ENCODE measurements at regions not wholly inside any gene's neighbourhood (a gene's known extent, or its start where the extent isn't known, plus 50 kb on each side); places are given as distances from the start of the nearest gene placed in this dataset.

DNA sequence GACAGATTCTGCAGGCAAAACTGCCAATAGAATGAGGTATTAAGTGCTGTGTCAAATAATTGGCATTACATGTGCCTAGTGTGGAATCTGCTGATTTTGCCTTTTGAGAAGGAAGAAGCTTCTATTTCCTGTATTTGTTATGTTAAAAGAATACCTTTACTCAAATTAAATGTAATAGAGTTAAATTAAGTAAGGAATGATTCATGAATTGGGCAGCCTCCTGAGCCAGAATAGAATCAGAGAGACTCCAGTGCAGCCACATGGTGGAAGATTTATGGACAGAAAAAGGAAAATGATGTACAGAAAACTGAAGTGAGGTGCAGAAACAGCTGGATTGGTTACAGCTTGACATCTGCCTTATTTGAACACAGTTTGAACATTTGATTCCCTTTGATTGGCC, 464.4 kb upstream of the SEMA6A start:
- no peak for DNase-seq (ENCODE audit: low read depth)
- H3K4me3 ChIP-seq (ENCODE audit: low read depth, low read length), result no peak overlapping the region
- TF ChIP-seq, protein P1, sequence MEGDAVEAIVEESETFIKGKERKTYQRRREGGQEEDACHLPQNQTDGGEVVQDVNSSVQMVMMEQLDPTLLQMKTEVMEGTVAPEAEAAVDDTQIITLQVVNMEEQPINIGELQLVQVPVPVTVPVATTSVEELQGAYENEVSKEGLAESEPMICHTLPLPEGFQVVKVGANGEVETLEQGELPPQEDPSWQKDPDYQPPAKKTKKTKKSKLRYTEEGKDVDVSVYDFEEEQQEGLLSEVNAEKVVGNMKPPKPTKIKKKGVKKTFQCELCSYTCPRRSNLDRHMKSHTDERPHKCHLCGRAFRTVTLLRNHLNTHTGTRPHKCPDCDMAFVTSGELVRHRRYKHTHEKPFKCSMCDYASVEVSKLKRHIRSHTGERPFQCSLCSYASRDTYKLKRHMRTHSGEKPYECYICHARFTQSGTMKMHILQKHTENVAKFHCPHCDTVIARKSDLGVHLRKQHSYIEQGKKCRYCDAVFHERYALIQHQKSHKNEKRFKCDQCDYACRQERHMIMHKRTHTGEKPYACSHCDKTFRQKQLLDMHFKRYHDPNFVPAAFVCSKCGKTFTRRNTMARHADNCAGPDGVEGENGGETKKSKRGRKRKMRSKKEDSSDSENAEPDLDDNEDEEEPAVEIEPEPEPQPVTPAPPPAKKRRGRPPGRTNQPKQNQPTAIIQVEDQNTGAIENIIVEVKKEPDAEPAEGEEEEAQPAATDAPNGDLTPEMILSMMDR (IDR thresholded peaks at IDR 0.05; ENCODE audit: low read depth, low read length, missing control alignments), result no peak

DNA sequence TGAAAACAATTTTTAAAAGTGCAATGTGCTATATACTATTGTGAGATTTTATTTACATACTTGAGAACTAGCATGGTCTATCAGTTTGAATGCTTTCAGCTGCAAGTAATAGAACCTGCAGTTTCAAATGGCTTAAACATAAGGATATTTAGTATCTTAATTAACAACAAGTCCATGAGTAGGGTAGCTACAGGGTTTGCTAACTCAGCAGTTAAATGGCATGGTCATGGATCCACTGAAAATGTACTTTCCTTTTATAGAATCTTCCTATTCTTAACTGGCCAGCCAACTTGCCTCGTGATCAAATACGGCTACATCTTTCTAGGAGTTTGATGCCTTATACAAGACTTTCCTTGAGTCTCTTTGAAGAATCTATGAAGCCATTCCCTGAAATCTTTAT, 452.8 kb upstream of the SEMA6A start:
- no peak overlapping the region for H3K4me3 ChIP-seq (ENCODE audit: low read depth, low read length)
- DNase-seq (ENCODE audit: low read depth), result no peak
- TF ChIP-seq, protein P1 (IDR thresholded peaks at IDR 0.05; ENCODE audit: low read depth, low read length, missing control alignments), result no peak

DNA sequence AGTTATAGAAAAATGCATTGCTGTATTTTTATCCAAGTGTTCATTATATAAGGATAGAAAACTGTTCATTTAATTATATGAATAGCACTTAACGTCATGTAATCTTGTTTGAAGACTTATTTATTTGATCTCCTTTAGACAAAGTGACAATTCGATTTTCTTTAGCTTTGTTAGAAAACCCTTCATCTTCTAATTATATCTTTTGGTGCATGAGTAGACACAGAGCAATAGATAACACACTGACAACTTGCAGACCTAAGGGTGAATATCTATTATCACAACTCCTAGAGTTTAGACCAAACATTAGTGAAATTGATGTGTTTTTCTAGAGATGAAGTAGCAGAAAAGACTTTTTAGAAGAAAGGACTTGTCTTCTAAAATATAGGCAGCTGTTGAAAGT, 446.4 kb upstream of the SEMA6A start:
- no peak overlapping the region for H3K4me3 ChIP-seq (ENCODE audit: low read depth, low read length)
- DNase-seq (ENCODE audit: low read depth), result no peak
- TF ChIP-seq, protein P1 (IDR thresholded peaks at IDR 0.05; ENCODE audit: low read depth, low read length, missing control alignments), result no peak

DNA sequence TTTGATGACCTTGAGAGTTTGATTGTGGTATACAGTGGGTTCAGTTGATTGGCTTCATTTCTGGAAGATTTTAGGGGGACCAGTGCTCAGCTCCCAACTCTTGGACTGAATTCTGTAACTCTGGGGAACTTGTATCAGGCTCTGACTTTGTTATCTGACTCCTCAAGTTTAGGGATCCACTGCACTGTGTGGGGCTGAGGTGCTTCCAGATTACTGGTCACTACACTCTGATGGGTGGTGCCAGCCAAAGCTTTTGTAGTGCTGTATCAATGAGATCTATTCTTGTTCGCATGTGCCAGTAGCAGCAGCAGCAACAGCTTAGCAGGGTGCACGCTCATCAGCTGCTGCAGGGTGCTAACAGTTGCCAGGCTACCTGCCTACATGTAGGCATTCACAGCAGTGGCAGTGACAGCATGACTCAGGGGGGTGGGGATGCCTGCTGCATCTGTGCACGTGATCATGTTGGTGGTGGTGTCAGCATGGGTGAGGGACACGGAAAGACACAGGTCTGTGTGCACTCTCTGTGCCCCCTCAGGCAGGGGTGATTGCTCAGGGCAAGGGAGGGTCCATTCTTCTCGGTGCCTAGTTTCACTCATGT, 438.8 kb upstream of the SEMA6A start:
- TF ChIP-seq, protein P1 (IDR thresholded peaks at IDR 0.05; ENCODE audit: low read depth, low read length, missing control alignments), result no peak
- H3K4me3 ChIP-seq (ENCODE audit: low read depth, low read length), result no peak overlapping the region
- DNase-seq (ENCODE audit: low read depth), result no peak

DNA sequence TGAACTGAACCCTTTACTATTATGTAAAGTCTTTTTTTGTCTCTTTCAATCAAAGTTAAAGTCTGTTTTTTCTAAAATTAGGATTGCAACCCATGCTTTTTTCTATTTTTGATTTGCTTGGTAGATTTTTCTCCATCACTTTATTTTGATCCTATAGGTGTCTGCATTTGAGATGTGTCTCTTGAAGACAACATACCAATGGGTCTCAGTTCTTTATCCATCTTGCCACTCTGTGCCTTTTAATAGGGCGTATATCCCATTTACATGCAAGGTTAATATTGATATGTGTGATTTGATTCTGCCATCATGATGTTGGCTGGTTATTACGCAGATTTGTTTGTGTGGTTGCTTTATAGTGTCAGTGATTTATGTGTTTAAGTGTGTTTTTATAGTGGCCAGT, 436.0 kb upstream of the SEMA6A start:
- DNase-seq (ENCODE audit: low read depth), result no peak
- no peak overlapping the region for H3K4me3 ChIP-seq (ENCODE audit: low read depth, low read length)
- TF ChIP-seq, protein P1 (IDR thresholded peaks at IDR 0.05; ENCODE audit: low read depth, low read length, missing control alignments), result no peak

DNA sequence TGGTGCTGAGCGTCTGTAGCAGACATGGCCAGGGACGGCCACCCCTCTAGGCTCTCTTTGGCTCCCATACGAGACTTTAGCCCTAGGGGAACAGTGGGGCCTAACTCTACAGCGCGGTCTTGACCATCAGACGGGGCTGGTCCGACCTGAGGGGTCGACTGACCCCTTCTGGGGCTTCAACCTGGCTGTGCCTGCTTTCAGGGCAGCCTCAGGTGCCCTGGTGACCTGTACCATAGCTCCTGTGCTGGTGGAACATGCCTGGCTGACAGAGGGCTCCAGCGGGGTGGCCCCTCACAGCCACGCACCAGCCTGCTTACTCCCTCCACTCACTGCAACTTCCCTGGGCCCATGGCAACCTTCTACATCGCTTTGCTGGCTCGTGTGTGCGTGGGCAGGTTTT, 423.4 kb upstream of the SEMA6A start:
- DNase-seq (ENCODE audit: low read depth), result no peak
- TF ChIP-seq, protein P1 (IDR thresholded peaks at IDR 0.05; ENCODE audit: low read depth, low read length, missing control alignments), result no peak
- H3K4me3 ChIP-seq (ENCODE audit: low read depth, low read length), result no peak overlapping the region

DNA sequence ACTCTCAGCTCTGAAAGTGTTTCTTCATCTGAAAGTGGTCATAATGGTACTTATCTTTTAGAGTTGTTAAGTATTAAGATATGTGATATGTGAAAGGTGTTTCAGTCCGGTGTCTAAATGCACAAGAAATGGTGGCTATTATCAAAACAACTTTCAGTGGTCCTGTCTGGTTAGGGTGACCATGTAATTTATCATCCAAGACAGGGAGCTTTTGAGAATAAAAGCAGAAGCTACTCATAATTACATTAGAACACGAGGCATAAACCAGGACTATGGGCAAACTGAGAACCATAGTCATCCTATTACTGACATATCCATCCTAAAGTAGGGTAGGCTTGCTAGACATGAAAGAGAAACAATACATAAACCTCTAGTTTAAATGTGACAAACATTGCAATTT, 418.1 kb upstream of the SEMA6A start:
- H3K4me3 ChIP-seq (ENCODE audit: low read depth, low read length), result no peak overlapping the region
- TF ChIP-seq, protein P1 (IDR thresholded peaks at IDR 0.05; ENCODE audit: low read depth, low read length, missing control alignments), result no peak
- DNase-seq (ENCODE audit: low read depth), result no peak
